Activated gamma-delta T cell treated with anti-CD3 and anti-CD28 coated beads, Interleukin-2, amount 50 U/mL, for 16 hours (primary cell): ENCODE measurements at regions not wholly inside any gene's neighbourhood (a gene's known extent, or its start where the extent isn't known, plus 50 kb on each side); places are given as distances from the start of the nearest gene placed in this dataset.
A peak's percentile ranks its signal among the peaks of the same experiment; 100 is the strongest.

Source experiments
- DNase-seq: peaks from one replicate; pipeline ENCODE4 v3.0.0-alpha.2; 2020; ENCODE audit warnings: low read depth

GRCh38 chr7:35536396-35536826 lies 158.5 kb downstream of the HERPUD2 start:
- DNase-seq: no peak

- no peak for DNase-seq
Measured at GRCh38 chr7:35533902-35534301, 161.0 kb downstream of the HERPUD2 start.

GRCh38 chr7:35530124-35531109 lies 164.5 kb downstream of the HERPUD2 start:
- DNase-seq: no peak

- no peak for DNase-seq
Measured at GRCh38 chr7:35529713-35530112, 165.2 kb downstream of the HERPUD2 start.

GRCh38 chr7:35528381-35528977 lies 166.5 kb downstream of the HERPUD2 start:
- no peak for DNase-seq

- no peak for DNase-seq
Measured at GRCh38 chr7:35526645-35527044, 168.3 kb downstream of the HERPUD2 start.

GRCh38 chr7:35524112-35524804 lies 170.7 kb downstream of the HERPUD2 start:
- DNase-seq: no peak

- DNase-seq: no peak
Measured at GRCh38 chr7:35523292-35523691, 171.6 kb downstream of the HERPUD2 start.

GRCh38 chr7:35522697-35523096 lies 172.2 kb downstream of the HERPUD2 start:
- DNase-seq: no peak

GRCh38 chr7:35521941-35522340 lies 173.0 kb downstream of the HERPUD2 start:
- DNase-seq: no peak

GRCh38 chr7:35520810-35521625 lies 173.9 kb downstream of the HERPUD2 start:
- DNase-seq: no peak

- peak; percentile 22 for DNase-seq
Measured at GRCh38 chr7:35519971-35520809, 174.7 kb downstream of the HERPUD2 start.

- DNase-seq: no peak
Measured at GRCh38 chr7:35518767-35519166, 176.2 kb downstream of the HERPUD2 start.

- no peak for DNase-seq
Measured at GRCh38 chr7:35516498-35516897, 178.4 kb downstream of the HERPUD2 start.

GRCh38 chr7:35513828-35514227 lies 181.1 kb downstream of the HERPUD2 start:
- no peak for DNase-seq

GRCh38 chr7:35513195-35513594 lies 181.7 kb downstream of the HERPUD2 start:
- DNase-seq: no peak

GRCh38 chr7:35512716-35513115 lies 182.2 kb downstream of the HERPUD2 start:
- DNase-seq: no peak

GRCh38 chr7:35508623-35509400 lies 186.1 kb downstream of the HERPUD2 start:
- DNase-seq: no peak

- no peak for DNase-seq
Measured at GRCh38 chr7:35505066-35505465, 189.9 kb downstream of the HERPUD2 start.

- DNase-seq: no peak
Measured at GRCh38 chr7:35504365-35504764, 190.6 kb downstream of the HERPUD2 start.
